WTC11 (cell line): ENCODE measurements at regions not wholly inside any gene's neighbourhood (a gene's known extent, or its start where the extent isn't known, plus 50 kb on each side); places are given as distances from the start of the nearest gene placed in this dataset.

ENCODE experiments used
- ATAC-seq: fragments of 200-7000 bp; cut with Tn5 transposase; 2 replicates; pipeline ENCODE4 v1.10.0; 2021; ENCODE audit warnings: mild to moderate bottlenecking, moderate library complexity
- CTCF ChIA-PET: fragments of 300-600 bp; sonication (Branson Sonifier 250); formaldehyde crosslinking; loops from one replicate; lab custom pipeline; 2021; ENCODE audit warnings: antibody characterized with exemption; lab: Charles Lee
- POLR2A ChIA-PET: fragments of 350-600 bp; sonication (Branson Sonifier 250); formaldehyde crosslinking; loops from one replicate; lab custom pipeline; 2021; ENCODE audit warnings: antibody characterized with exemption; lab: Charles Lee
- DNase-seq: peaks from one replicate; pipeline ENCODE4 v3.0.0; 2021; ENCODE audit warnings: low spot score
- H3K27ac Mint-ChIP-seq: 2 replicates; pipeline ENCODE4 v1.8.0; 2021; ENCODE audit warnings: mixed read lengths
- H3K27me3 Mint-ChIP-seq: 2 replicates; pipeline ENCODE4 v1.8.0; 2021; ENCODE audit warnings: low read depth, mild to moderate bottlenecking, moderate library complexity, mixed read lengths
- H3K36me3 Mint-ChIP-seq: 2 replicates; pipeline ENCODE4 v1.8.0; 2021; ENCODE audit warnings: mixed read lengths
- H3K4me1 Mint-ChIP-seq: 2 replicates; pipeline ENCODE4 v1.8.0; 2022; ENCODE audit warnings: mixed read lengths
- H3K4me3 Mint-ChIP-seq: 2 replicates; pipeline ENCODE4 v1.8.0; 2021; ENCODE audit warnings: mild to moderate bottlenecking, moderate library complexity, mixed read lengths
- H3K9me3 Mint-ChIP-seq: 2 replicates; pipeline ENCODE4 v1.8.0; 2021; ENCODE audit warnings: mixed read lengths
- ATF1 ChIP-seq: sonication (generic); formaldehyde crosslinking; IDR thresholded peaks from 2 replicates; pipeline ENCODE4 v1.8.1; 2023; ENCODE audit warnings: mild to moderate bottlenecking, moderate library complexity, missing genetic modification reagents
- CBFB ChIP-seq: sonication (generic); formaldehyde crosslinking; IDR thresholded peaks from 2 replicates; pipeline ENCODE4 v1.8.1; 2022; ENCODE audit warnings: mild to moderate bottlenecking, low read depth, missing genetic modification reagents
- ESRRA ChIP-seq: sonication (generic); formaldehyde crosslinking; IDR thresholded peaks from 2 replicates; pipeline ENCODE4 v1.8.1; 2022; ENCODE audit warnings: mild to moderate bottlenecking, missing genetic modification reagents, borderline replicate concordance
- ETV6 ChIP-seq: sonication (generic); formaldehyde crosslinking; IDR thresholded peaks from 2 replicates; pipeline ENCODE4 v1.8.1; 2022; ENCODE audit warnings: mild to moderate bottlenecking, missing genetic modification reagents
- FOXP1 ChIP-seq: sonication (generic); formaldehyde crosslinking; IDR thresholded peaks from 2 replicates; pipeline ENCODE4 v1.8.0; 2022; ENCODE audit warnings: missing genetic modification reagents, mild to moderate bottlenecking, moderate library complexity, borderline replicate concordance
- GABPB1 ChIP-seq: sonication (generic); formaldehyde crosslinking; IDR thresholded peaks from 2 replicates; pipeline ENCODE4 v1.8.1; 2023; ENCODE audit warnings: mild to moderate bottlenecking, missing genetic modification reagents
- GRHL2 ChIP-seq: fragments of 250-450 bp; sonication (Bioruptor Pico); IDR thresholded peaks from 2 replicates; pipeline ENCODE4 v1.8.0; 2022; ENCODE audit warnings: mild to moderate bottlenecking, moderate library complexity; ENCODE audit not compliant: insufficient replicate concordance, severe bottlenecking
- GTF2I ChIP-seq: fragments of 250-450 bp; sonication (Bioruptor Pico); conservative IDR thresholded peaks from 2 replicates; pipeline ENCODE4 v1.4.0; 2021; ENCODE audit warnings: mild to moderate bottlenecking
- MYBL2 ChIP-seq: sonication (generic); formaldehyde crosslinking; IDR thresholded peaks from 2 replicates; pipeline ENCODE4 v1.8.1; 2023; ENCODE audit warnings: mild to moderate bottlenecking, moderate library complexity, missing genetic modification reagents
- OVOL2 ChIP-seq: fragments of 250-450 bp; sonication (Bioruptor Pico); IDR thresholded peaks from 2 replicates; pipeline ENCODE4 v1.9.0; 2021; ENCODE audit warnings: mild to moderate bottlenecking, borderline replicate concordance
- PRDM15 ChIP-seq: sonication (generic); formaldehyde crosslinking; IDR thresholded peaks from 2 replicates; pipeline ENCODE4 v1.8.0; 2022; ENCODE audit warnings: missing genetic modification reagents
- TCF7 ChIP-seq: sonication (generic); formaldehyde crosslinking; IDR thresholded peaks from 2 replicates; pipeline ENCODE4 v1.8.0; 2022; ENCODE audit warnings: mild to moderate bottlenecking, low read depth, missing genetic modification reagents, moderate library complexity
- ZNF138 ChIP-seq: sonication (generic); formaldehyde crosslinking; conservative IDR thresholded peaks from 2 replicates; pipeline ENCODE4 v1.8.1; 2022; ENCODE audit warnings: mild to moderate bottlenecking, moderate library complexity, missing genetic modification reagents
- ZNF232 ChIP-seq: sonication (generic); formaldehyde crosslinking; IDR thresholded peaks from 2 replicates; pipeline ENCODE4 v1.8.0; 2022; ENCODE audit warnings: mild to moderate bottlenecking, missing genetic modification reagents
- ZNF317 ChIP-seq: sonication (generic); formaldehyde crosslinking; IDR thresholded peaks from 2 replicates; pipeline ENCODE4 v1.8.1; 2023; ENCODE audit warnings: low read depth, mild to moderate bottlenecking, moderate library complexity, missing genetic modification reagents, borderline replicate concordance
- ZNF396 ChIP-seq: fragments of 250-450 bp; sonication (Bioruptor Pico); IDR thresholded peaks from 2 replicates; pipeline ENCODE4 v1.8.0; 2021; ENCODE audit warnings: mild to moderate bottlenecking, moderate library complexity, borderline replicate concordance
- ZNF423 ChIP-seq: fragments of 250-450 bp; sonication (Bioruptor Pico); IDR thresholded peaks from 2 replicates; pipeline ENCODE4 v2.1.2; 2022; ENCODE audit warnings: mild to moderate bottlenecking, moderate library complexity
- ZNF671 ChIP-seq: fragments of 250-450 bp; sonication (Bioruptor Pico); IDR thresholded peaks from 2 replicates; pipeline ENCODE4 v1.8.0; 2021; ENCODE audit warnings: mild to moderate bottlenecking
- TF ChIP-seq, protein P1 (sequence below): sonication (generic); formaldehyde crosslinking; IDR thresholded peaks from 2 replicates; pipeline ENCODE4 v1.8.0; 2022; ENCODE audit warnings: mild to moderate bottlenecking, missing genetic modification reagents
- TF ChIP-seq, protein P2 (sequence below): fragments of 200-600 bp; IDR thresholded peaks from 2 replicates; pipeline ENCODE4 v1.8.0; 2022; ENCODE audit warnings: antibody characterized with exemption

DNA sequence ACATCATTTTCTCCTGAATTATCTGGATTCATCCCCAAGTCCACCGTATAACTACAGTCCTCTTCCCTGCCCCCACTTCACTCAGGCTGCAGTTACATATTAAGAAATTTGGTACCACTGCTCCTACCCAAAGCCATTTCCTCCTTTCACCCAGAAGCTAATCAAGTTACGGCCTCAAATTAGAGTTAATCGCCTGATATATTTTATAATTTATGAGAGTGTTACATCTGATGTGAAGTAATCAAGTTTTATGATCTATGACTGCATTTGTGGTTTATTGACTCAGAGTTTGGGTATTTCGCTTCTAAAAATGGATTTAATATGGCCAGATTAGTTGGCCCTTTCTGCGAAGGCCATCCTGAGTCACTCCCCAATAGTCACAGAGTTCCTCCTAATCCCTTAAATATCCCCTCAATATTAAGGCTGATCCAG is 223.6 kb upstream of the KIF2A start (continued):
- TF ChIP-seq TCF7 (CRISPR knock-in tag) (no peak), ZNF317 (no peak), ZNF423 (CRISPR knock-in tag) (no peak), CBFB (CRISPR knock-in tag) (no peak)

DNA sequence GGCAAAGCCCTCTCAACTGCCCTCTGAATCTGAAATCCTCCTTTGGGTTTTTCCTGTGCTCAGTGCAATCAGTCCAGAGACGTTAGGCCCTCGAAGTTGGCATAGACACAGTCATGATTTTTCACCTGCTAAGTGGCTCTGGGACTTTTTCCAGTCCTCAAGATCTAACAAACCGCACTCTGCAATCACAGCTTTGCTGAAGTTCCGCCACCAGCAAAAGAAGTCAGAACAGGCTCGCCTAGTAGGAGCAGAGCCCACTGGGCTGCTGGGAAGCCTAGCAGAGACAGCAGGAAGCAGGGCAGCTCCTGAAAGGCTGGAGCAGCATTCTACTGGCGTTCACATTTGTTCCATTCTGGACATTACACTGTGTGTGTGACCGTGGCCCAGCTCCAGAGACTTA is 222.8 kb upstream of the KIF2A start:
- POLR2A ChIA-PET: no interaction called here

DNA sequence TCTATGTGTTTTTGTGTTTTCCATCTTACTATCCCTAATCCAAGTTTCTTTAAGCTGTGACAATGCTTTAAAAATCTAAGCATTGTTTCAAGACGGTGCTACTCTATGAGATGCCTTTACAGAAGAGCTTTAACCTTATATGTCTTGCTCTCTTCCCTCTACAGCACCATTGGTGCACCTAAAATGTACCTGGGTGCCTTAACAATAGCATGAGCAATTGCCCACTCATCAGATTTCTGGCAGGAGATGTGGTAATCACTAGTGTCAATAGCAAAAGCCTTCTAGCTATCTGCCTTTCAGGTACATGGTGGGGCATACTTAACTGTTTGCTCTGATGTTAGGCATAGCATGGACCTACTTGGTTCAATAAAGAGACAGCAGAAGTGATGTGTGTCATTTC is 222.3 kb upstream of the KIF2A start:
- TF ChIP-seq ZNF671 (CRISPR knock-in tag): no peak
- TF ChIP-seq MYBL2 (CRISPR knock-in tag): no peak
- no peak for TF ChIP-seq ZNF396 (CRISPR knock-in tag)
- no peak for TF ChIP-seq GABPB1
- TF ChIP-seq ETV6 (CRISPR knock-in tag): no peak
- TF ChIP-seq OVOL2 (CRISPR knock-in tag): no peak
- TF ChIP-seq ATF1 (CRISPR knock-in tag): no peak
- no peak for TF ChIP-seq PRDM15 (CRISPR knock-in tag)
- TF ChIP-seq, protein P1, sequence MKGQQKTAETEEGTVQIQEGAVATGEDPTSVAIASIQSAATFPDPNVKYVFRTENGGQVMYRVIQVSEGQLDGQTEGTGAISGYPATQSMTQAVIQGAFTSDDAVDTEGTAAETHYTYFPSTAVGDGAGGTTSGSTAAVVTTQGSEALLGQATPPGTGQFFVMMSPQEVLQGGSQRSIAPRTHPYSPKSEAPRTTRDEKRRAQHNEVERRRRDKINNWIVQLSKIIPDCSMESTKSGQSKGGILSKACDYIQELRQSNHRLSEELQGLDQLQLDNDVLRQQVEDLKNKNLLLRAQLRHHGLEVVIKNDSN (CRISPR knock-in tag): no peak
- no peak for TF ChIP-seq GTF2I (CRISPR knock-in tag)
- TF ChIP-seq, protein P2, sequence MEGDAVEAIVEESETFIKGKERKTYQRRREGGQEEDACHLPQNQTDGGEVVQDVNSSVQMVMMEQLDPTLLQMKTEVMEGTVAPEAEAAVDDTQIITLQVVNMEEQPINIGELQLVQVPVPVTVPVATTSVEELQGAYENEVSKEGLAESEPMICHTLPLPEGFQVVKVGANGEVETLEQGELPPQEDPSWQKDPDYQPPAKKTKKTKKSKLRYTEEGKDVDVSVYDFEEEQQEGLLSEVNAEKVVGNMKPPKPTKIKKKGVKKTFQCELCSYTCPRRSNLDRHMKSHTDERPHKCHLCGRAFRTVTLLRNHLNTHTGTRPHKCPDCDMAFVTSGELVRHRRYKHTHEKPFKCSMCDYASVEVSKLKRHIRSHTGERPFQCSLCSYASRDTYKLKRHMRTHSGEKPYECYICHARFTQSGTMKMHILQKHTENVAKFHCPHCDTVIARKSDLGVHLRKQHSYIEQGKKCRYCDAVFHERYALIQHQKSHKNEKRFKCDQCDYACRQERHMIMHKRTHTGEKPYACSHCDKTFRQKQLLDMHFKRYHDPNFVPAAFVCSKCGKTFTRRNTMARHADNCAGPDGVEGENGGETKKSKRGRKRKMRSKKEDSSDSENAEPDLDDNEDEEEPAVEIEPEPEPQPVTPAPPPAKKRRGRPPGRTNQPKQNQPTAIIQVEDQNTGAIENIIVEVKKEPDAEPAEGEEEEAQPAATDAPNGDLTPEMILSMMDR: no peak
- TF ChIP-seq, all 79 proteins: peak for 0
- ATAC-seq: no peak
- no peak overlapping the region for H3K4me3 Mint-ChIP-seq
- peaks cover 17% of the 10 kb centered on the region for H3K4me1 Mint-ChIP-seq
- H3K36me3 Mint-ChIP-seq: no peaks in the 10 kb centered on the region
- ChIA-PET CTCF (no interaction called here), POLR2A (no interaction called here)
- DNase-seq: no peak
- H3K27me3 Mint-ChIP-seq: no peaks in the 10 kb centered on the region; the same call in 1 of the 2 replicates
- no peak overlapping the region for H3K27ac Mint-ChIP-seq
- H3K9me3 Mint-ChIP-seq: 0 out of 2 replicates have a peak, but pooled peaks cover 4% of the 10 kb centered on the region

More for the DNA sequence above, 222.8 kb upstream of the KIF2A start:
- H3K27me3 Mint-ChIP-seq: peaks cover 3% of the 10 kb centered on the region; the same call in 1 of the 2 replicates
- TF ChIP-seq ESRRA (no peak), FOXP1 (CRISPR knock-in tag) (no peak), ZNF232 (CRISPR knock-in tag) (no peak), GRHL2 (CRISPR knock-in tag) (no peak), ZNF138 (CRISPR knock-in tag) (no peak)
- no peak overlapping the region for H3K27ac Mint-ChIP-seq
- no peaks in the 10 kb centered on the region for H3K36me3 Mint-ChIP-seq
- H3K9me3 Mint-ChIP-seq: 0 out of 2 replicates have a peak, but pooled peaks cover 4% of the 10 kb centered on the region
- CTCF ChIA-PET: no interaction called here
- DNase-seq: no peak
- H3K4me3 Mint-ChIP-seq: no peak overlapping the region
- H3K4me1 Mint-ChIP-seq: peaks cover 22% of the 10 kb centered on the region
- no peak for ATAC-seq
